ENCODE measurements at regions not wholly inside any gene's neighbourhood (a gene's known extent, or its start where the extent isn't known, plus 50 kb on each side); places are given as distances from the start of the nearest gene placed in this dataset.

DNA sequence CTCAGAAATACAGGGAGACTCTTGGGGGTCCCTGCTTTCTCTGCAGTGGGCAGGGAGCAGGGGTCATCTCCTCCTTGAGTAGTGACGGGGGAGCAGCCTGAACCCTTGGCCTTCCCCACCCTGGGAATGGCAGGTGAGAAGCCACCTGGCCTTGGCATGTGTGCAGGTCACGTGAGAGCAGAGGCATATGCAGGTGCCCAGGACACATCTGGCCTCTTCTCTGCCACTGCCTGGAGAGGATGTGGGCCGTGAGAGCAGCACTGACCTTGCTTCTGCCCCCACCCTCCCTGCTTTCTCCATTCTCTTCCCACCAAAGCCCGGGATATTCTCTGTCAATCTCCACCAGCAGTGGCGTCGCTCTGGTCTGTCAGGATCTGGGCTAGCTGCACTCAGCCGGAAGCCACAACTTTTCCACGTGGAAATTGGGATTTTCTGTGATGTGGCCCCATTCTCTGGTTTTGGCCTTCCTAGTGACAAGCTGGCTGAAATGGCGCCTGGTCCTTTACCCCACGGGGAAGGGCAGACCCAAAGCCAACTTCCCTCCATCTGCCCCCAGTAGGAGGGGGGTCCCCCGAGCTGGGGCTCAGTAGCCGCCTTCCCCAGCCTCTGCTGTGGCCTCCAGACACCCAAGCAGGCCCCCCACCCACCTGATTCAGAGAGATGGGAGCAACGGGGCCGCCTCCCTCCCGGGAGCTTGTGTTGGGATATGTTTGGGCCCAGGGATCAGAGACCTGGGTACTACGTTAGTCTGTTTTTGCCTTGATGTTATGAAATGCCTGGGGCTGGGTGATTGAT, 70.4 kb upstream of the FCN1 start:
- no peak for DNase-seq

DNA sequence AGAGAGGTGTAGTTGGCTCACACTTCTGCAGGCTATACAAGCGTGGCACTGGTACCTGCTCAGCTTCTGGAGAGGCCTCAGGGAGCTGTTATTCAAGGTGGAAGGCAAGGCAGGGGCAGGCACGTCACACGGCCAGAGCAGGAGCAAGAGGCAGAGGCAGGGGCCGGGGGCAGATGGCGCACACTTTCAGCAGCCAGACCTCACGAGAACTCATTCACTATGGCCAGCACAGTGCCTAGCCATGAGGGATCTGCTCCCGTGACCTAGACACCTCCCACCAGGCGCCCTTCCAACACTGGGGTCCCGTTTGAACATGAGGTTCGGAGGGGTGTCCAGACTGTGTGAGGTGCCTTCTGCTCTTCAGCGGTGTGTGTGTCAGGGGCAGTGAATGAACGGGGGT, 71.0 kb upstream of the FCN1 start:
- no peak for DNase-seq

DNA sequence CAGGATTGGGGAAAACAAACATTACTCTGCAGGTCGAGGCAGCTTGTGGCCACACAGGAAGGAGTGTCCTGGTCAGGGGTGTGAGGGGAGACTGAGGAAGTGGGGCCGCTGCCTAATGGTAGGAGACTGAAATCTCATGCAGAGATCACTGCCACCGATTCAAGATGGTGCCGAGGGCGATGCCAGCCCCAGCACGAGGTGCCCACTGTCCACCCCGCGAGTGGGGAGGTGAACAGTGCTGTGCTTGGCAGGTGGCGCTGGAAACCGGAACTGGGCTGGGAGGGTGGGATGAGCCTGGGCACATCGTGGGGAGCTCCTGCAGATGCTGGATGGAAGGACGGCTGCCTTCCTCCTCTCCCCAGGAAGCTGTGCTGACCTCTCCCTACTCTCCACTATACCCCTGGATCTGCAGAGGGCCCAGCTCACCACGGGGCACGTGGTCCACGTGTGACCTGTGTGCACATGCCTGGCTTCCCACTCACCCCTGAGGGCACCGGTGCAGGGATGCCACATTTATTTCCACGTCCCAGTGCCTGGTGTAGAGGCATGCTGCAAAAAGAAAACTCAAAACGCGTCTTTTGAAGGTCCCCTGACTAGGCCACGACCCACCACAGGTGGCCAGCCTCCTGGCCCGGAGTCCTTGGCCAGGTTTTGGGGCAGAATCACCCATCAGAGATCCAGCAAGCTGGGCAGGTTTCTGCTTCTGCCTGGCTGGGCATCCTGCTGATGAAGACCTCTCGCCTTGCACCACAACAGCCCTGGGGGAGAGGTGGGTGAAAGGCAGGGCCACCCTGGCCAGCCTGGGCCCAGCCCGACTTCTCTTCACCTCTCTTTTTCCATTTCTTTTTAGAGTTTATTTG, 71.7 kb upstream of the FCN1 start:
- no peak for DNase-seq

DNA sequence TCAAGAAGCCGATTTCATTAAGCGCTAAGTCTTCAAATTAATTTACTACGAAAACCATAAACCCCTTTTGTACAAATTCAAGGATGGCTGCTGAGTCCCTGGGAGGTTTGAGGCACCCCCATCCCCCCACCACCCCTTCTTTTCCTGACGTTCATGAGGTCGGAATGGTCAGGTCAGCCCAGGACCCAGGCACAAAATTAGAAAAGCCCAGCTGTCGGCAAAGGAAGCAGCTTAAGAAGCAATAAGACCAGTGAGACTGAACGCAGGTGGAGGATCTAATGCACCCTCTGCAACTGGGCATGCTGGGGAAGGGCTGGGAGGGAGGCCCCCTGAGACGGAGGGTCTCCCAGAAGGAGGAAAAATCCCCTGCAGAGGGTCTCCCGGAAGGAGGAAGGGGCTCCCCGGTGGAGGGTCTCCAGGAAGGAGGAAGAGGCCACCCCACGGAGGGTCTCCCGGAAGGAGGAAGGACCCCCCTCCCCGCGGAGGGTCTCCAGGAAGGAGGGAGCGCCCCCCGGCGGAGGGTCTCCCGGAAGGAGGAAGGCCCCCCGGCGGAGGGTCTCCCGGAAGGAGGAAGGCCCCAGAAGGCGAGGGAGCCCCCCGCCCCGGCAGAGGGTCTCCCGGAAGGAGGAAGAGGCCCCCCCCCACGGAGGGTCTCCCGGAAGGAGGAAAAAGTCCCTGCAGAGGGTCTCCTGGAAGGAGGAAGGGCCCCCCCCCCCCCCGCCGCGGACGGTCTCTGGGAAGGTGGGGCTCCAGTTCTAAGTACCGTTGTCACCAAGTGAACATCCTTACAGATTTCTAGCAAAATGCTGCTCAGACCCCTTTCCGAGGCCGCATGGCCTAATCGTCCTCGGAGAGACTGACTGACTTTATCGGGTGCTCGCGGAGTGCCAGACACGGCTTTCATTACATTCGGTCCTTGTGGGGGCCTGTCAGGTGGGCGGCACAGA, 74.4 kb upstream of the FCN1 start:
- DNase-seq, result no peak

DNA sequence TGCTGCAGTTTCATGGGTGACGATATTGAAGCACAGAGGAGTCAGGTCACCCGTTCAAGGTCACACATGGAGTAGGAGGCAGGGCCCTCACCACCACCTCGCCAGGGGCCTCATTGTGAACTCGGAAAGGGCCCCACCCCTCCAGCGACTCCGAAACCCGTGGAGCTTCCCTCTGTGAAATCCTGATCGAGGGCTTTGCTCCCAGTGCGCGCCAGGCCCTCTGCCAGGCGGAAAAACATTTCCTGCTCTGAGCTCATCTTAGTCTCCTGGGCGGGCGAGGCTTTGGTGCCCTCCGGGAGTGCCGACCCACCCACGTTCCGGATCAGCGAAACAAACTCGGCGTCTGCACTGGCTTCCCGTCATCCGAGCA, 75.0 kb upstream of the FCN1 start:
- no peak for DNase-seq

DNA sequence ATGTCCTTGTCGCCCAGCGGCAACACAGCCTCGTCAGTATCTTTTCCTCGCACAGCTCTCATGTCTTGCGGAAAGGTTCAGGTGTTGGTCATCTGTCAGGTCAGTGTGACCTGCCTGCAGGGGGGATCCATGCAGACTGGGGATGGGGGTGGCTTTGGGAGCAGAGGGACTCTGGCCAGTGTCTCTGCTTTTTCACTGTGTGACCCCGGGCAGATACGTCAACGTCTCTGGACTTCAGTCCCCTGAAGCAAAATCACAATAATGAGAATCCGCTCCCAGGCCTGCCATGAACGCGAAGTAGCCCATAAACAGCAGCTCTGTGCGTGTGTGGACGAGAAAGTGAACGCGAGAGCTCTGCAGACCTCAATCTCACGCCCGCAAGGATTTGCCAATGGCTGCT, 75.7 kb upstream of the FCN1 start:
- DNase-seq, result no peak

DNA sequence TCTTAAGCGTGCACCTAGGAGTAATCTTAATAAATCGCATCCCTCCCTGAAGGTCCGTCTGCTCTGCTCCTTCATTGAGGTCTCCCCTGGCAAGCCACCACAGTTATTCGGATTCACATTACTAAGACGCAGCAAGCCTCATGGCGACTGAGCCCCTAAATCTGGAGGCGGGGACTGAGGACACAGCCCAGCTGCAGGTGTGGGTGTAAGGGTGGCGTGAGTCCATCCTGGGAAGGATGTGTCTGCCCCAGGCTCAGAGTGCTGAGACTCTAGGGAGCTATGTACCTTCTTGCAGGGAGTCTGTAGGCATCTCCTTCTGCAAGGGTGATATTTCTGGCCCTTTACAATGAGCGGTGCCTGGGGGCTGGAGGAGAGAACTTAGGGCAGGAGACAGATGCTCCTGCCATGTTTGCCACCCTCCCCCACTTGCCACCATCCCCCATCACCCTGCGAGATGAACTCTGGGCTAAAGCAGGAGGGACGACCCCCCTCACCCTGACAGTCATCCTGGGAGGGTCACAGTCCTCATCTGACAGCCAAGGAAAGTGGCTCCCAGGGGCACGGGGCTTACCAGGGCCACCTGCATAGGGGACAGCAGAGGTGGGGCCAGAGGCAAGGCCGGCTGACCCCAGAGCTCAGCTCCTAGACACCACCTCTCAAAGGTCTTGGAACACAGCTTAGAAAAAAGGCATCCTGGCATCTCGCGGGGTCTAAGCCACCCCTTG, 76.4 kb upstream of the FCN1 start:
- DNase-seq, result no peak

DNA sequence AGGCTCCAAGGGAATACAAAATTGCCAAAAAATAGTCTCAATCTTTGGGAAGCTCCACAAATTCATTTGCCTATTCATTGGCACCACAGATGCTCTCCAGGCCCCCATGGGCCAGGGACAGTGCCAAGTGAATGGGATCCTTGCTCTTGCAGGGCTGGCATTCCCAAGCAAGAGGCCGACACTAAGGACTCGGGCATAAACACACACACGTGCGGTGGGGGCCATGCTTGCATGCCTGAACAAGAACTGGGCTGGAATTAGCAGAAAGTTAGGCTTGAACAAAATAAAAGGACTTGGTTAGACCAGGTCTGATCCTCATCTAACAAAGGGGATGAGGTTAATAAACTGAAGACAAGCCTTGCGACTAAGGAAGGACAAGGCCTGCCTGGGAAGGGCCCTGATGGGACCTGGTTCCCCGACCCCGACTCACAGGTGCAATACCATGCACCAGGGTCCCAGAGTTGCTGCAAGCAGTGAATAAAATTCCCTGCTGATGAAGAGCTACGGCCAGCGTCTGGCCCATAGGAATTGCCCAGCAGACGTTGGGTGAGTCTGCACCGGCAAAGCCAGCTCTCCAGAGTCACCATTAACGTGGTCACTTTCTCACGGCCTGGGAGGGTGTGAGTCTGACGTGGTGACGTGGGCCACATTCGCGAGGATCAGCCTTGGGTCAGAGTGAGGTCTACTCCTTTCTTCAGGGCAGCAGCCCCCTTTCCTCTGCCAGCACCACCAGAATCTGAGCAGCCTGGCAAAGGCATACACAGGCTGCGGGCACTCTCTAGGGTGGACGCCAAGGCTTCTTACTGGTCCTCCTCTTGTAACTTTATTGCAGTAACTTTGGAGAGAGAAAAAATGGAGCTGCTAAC, 77.4 kb upstream of the FCN1 start:
- no peak for DNase-seq

DNA sequence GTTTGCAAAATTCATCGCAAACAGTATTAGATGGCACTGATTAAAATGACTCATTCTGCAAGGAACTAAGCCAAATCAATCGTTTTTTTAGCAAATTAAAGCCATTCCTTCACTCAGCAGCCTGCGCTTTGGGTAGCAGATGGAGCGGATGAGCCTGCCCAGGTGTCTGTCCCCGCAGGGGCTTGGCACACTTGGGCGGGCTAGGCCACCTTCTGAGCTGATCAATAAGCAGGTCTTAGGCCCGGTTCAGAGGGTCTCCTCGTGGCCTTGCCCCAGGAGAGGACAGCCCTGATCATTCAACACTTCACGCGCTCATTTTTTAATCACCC, 78.0 kb upstream of the FCN1 start:
- DNase-seq, result no peak

DNA sequence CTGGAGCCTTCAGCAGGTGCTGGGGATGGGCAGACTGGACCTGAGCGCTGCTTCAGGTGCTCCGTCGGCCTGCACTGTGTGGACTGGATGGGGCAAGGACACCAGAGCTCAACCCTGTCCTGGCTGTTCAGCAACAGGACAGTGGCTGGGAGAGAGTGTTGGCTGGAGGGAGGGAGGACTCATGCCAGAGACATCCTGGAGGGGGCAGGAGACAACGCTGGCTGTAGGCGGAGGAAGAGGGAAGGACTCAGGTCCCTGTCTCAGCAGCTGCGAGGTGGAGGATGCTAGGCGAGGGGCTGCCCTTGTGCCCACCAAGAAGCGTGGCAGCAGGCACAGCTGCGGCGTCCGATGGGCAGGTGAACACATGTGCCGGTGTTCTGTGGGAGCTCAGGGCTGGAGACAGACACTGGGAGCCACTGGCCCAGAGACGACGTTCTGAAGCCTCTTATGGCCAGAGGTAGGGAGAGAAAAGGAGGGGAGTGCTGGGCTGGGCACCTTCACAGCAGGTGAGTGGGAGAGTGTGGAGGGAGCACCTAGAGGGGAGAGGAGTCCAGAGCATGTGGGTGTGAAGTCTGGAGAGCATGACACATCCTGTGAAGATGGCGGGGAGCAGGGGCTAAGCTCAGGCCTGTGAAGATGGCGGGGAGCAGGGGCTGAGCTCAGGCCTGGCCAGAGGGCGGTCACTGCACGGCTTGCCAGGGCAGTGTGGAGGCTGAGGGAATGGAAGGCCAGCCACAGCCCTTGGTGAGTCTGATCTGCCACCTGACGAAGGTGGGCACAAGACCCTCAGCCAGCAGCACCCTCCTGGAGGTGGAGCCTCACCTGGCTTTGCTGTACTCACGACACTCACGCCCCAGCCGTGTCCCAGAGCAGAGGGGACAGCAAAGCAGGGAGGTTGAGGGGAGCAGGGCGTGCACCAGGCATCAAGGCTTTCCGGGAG, 79.1 kb upstream of the FCN1 start:
- no peak for DNase-seq

DNA sequence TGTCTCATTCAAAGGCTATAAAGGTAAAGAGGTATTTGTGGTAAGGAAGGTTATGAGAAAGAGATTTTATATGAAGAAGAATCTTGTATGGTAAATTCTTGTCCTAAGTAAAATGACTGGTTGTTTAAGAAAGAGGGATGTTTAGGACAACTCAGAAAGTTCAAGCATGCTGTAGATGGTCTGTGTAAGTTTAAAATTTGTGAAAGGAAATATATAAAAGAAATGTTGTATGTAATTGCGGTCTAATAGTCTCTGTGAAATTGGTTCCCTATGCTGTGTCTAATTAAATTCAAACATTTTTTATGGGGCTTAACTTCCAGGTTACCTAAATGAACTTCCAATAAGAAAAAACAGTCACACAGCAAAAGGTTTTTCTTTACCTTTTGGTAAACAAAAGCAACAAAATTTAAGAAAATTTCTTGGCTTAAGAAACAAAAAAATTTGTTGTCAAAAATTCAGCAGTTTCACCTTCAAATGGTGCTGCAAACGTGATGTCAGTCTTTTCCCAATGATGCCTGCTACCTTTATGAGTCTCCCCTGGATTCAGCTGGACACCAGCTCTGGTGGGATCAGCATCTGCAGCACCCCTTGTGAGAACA, 83.0 kb upstream of the FCN1 start:
- no peak for DNase-seq

DNA sequence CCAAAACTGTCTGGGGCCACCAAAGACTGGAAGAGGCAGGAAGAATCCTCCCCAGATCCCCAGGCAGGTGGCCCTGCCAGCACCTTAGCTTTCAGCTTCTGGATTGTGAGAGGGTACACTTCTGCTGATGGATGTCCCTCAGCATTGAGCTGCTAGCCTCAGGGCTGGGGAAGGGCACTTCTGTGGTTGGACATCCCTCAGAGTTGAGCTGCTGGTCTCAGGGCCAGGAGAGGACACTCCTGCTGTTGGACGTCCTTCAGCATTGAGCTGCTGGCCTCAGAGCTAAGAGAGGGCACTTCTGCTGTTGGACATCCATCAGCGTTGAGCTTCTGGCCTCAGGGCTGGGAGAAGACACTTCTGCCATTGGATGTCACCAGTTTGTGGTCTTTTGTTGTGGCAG, 83.8 kb upstream of the FCN1 start:
- DNase-seq, result no peak

DNA sequence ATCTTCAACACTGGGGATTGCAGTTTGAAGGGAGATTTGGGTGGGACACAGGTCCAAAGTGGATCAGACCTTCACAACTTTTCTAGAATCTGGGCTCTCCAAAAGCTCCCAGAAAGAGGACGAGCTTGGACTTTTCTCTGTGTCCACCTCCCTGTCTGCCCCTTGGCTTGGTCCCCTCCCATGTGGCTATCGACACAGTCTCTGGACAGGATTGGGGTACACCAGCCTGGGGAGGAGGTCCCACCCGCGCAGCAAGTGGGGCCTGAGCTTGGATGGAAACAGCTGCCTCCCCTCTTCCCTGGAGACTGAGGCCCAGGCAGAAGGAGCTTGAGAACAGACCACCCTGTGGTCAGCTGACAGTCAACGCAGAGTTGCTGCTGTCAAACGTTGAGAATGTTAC, 84.6 kb upstream of the FCN1 start:
- DNase-seq, result no peak

DNA sequence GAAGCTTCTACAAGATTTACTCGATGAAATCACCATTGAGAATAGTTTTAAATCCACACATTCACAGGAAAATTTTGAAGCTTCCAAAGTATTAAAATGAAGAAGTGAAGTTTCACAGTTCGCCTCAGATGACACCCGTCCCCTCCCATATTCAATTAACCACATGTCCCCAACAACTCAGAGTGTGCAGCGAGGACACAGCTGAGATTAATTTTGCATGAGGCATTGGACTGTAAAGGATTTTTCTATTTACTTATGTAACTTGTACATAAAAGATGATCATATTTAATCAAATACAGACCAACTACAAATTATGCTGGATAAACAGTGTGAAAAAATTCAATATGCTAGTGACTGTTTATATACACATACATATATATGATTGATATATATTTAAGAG, 84.7 kb upstream of the OLFM1 start:
- DNase-seq, result no peak

DNA sequence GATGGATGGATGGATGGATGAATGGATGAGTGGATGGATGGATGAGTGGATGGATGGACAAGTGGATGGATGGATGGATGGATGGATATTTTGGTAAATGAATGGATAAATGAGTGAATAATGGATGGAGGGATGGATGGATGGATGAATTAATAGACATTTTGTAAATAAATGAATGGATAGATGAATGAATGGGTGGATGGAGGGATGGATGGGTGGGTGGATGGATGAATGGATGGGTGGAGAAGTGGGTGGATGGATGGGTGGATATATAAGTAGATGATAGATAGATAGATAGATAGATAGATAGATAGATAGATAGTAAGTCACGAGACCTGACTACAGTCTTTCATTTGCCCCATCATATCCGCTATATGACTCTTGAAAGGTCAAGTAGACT, 82.7 kb upstream of the OLFM1 start:
- DNase-seq, result no peak

DNA sequence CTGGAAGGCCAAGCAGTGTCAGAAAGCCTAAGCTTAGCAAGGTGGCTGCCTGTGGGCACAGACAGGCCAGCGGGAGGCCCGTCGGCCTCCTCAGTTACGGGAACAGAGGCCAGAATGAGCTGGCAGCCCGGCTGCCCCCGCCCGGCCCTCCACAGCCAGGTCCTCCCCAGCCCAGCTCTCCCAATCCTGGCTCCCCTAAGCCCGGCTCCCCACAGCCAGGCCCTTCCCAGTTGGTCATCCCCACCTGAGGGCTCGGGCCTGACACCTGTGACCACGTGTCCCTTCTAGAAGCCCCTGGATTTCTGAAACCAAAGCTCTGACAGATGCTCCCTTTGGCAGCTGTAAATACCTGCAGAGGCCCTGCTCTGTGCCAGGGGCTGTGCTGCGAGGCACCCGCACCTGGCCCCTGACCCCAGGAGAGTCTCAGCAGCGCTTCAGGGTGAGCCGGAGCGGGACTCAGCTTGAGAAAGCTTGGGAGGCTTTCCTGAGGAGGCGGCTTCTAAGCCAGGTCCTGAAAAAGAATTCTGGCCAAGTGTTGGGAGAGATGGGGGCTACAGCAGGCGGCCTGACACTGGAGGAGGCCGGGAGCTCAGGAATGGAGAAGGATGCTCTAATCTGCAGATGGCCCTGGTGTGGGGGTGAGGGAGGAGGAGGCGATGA, 80.4 kb upstream of the OLFM1 start:
- DNase-seq, result no peak

DNA sequence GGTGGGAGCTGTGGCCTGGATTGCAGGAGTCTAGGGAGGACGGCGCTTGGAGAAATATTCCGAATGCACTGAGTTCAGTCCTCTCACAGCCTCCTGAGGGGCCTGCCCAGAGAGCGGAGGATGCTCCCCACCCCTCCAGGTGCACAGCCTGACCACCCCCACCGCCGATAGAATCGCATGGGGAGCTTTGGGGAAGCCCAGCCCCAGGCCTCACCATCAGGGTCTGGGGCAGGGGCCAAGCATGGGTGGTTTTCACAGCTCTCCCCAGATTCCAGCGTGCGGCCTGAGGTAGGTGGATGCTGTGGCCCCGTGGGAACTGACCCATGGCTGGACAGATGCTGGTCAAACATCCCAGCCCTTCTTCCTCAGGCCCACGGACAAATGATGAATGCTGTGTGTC, 79.9 kb upstream of the OLFM1 start:
- DNase-seq, result no peak

DNA sequence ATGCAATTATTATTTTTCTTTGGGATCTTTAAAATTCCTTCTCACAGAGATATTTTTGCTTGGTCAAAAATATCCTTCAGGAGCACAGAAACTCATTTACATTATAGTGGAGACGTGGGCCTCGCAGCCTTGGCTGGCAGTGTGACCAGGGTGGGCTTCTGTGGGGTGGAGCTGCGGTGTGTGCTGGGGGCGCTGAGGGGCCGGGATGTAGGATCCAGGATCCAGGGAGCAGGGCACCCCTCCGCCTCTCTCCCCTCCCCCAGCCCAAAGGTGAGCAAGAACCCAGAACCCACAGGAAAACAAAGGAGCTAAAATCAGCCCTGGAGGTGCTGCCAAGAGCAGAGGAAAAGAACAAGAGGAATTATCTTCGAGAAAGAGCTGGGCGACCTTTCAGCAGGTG, 79.1 kb upstream of the OLFM1 start:
- no peak for DNase-seq

DNA sequence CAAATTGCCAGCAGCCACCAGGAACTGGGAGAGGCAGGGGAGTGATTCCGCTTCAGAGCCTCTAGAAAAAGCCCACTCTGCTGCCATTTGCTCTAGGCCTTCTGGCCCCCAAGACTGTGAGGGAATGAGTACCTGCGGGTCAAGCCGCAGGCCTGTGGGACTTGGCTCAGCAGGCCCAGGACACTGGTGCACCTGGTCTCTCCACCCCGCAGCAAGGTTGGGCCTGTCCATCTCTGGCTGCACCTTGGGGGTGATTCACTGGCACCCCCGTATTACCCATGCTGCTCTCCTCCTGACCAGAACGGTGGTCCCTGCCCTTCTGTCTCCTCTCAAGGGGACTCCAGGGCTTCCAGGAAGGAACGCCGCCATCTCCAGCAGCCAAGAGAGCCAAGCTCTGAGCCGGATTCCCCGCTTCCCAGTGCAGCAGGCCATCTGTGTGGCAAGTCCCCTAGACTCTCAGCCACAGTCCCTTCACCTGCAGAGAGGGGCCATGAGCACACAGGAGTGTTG, 78.4 kb upstream of the OLFM1 start:
- no peak for DNase-seq

All from inflammatory macrophage (primary cell).